ENCODE measurements at regions not wholly inside any gene's neighbourhood (a gene's known extent, or its start where the extent isn't known, plus 50 kb on each side); places are given as distances from the start of the nearest gene placed in this dataset.

DNA sequence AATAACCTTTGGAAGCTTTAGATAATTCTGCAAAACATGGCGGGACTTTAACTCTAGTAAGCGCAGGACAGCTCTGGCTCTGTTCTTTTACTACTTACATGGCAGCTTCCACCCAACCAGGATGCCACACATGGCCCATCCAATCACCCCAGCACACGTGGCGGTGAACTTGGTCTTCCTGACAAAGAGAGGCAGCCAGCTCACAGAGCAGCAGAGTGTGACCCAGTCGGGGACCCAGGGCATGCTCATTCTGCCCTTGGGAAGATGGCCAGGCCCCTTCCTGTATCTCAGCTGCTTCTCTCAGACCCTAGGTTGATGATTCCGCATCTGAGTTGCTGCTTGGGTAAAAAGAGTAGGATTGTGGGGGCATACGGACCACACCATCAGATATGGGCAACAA, 172.1 kb downstream of the USP12 start:
- intact Hi-C loops (cut with DNase I) = no loop called here
- Histone ChIP-seq H3K9me3 (replicated peaks in 1 of 3) (no peaks in the 10 kb centered on the region), H3K27ac (no peak overlapping the region), H3K4me3 (no peak overlapping the region), H3K4me1 (replicated peaks in 1 of 2) (no peaks in the 10 kb centered on the region), H3K27me3 (peaks cover 6% of the 10 kb centered on the region), H3K36me3 (replicated peaks in 1 of 2) (no peaks in the 10 kb centered on the region)
- no peak for TF ChIP-seq POLR2A (IDR thresholded peaks at IDR 0.05)
- TF ChIP-seq, protein P1, sequence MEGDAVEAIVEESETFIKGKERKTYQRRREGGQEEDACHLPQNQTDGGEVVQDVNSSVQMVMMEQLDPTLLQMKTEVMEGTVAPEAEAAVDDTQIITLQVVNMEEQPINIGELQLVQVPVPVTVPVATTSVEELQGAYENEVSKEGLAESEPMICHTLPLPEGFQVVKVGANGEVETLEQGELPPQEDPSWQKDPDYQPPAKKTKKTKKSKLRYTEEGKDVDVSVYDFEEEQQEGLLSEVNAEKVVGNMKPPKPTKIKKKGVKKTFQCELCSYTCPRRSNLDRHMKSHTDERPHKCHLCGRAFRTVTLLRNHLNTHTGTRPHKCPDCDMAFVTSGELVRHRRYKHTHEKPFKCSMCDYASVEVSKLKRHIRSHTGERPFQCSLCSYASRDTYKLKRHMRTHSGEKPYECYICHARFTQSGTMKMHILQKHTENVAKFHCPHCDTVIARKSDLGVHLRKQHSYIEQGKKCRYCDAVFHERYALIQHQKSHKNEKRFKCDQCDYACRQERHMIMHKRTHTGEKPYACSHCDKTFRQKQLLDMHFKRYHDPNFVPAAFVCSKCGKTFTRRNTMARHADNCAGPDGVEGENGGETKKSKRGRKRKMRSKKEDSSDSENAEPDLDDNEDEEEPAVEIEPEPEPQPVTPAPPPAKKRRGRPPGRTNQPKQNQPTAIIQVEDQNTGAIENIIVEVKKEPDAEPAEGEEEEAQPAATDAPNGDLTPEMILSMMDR (IDR thresholded peaks at IDR 0.05) = no peak
- 73 to 88% (median 83%) methylated on average over 7 of the region's 7 CpGs for WGBS, 4 donors
- no peak for DNase-seq

DNA sequence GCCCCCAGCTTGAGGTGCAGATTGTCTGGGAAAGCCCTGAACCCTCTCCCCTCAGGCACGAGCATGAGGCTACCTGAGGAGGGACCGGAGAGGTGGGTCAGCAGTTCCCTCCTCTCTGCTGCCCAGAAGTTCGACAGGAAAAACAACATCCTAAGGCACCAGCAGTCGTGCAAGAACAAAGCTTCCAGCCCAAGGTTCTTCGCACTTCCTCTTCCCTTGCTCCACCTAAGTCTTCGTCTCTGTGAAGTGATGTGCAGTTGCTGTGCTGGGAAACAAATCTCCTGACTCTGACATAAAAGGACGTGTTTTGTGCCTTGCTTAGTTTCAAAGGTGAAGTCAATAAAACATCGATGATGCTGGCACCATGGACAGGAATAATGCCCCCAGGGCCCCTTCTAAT, 173.3 kb downstream of the USP12 start:
- H3K4me3 ChIP-seq = no peak overlapping the region
- H3K36me3 ChIP-seq (replicated peaks in 1 of 2) = no peaks in the 10 kb centered on the region
- peaks cover 6% of the 10 kb centered on the region for H3K27me3 ChIP-seq
- intact Hi-C loops (cut with DNase I) = no loop called here
- H3K4me1 ChIP-seq (replicated peaks in 1 of 2) = no peaks in the 10 kb centered on the region
- no peak for DNase-seq
- TF ChIP-seq, protein P1 (IDR thresholded peaks at IDR 0.05) = no peak
- no peak for TF ChIP-seq POLR2A (IDR thresholded peaks at IDR 0.05)
- no peak overlapping the region for H3K27ac ChIP-seq
- 39 to 51% (median 44%) methylated on average over 6 to 8 of the region's 8 CpGs for WGBS, 4 donors
- H3K9me3 ChIP-seq (replicated peaks in 1 of 3) = no peaks in the 10 kb centered on the region

DNA sequence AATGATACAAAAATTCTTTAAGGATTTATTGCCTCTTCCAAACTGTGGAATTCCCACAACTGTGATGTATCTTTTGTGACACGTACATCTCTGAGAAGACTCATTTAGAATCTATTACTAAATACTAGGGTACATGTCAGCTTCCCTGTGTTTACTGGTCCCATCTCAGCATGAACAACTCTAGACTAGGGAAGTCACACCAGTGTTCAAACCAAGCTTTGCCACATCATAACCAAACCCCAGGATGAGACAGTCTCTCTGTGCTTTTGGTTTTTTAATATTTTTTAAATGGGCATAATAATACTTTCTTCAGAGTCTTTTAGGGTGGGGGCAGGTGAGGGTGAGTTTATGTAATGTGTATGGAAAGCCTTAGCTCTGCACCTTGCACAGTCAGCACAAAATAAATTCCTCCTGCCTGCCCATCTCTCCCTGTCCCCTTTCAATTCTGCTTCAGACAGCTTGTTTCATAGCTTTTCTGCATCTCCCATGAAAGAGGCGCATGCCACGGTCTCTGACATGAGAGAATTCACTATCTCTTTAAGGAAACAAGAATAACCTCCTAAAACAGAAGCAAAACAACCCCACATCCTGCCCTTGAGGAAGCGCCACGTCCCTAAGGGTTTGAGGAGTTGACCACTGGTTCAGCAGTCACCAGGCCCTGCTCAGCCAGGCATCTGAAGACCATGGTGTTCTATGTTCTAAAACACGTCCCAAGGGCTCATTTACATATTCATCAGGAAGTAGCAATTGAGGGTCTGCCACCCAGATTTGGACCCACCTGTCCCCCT, 174.5 kb downstream of the USP12 start:
- 49 to 60% (median 54%) methylated on average over 6 of the region's 6 CpGs for WGBS, 4 donors
- intact Hi-C loops (cut with DNase I) = no loop called here
- no peaks in the 10 kb centered on the region for H3K36me3 ChIP-seq (replicated peaks in 1 of 2)
- no peaks in the 10 kb centered on the region for H3K4me1 ChIP-seq (replicated peaks in 1 of 2)
- no peak overlapping the region for H3K4me3 ChIP-seq
- peaks cover 6% of the 10 kb centered on the region for H3K27me3 ChIP-seq
- no peak overlapping the region for H3K27ac ChIP-seq
- H3K9me3 ChIP-seq (replicated peaks in 1 of 3) = no peaks in the 10 kb centered on the region
- TF ChIP-seq POLR2A (IDR thresholded peaks at IDR 0.05) = no peak
- no peak for DNase-seq

DNA sequence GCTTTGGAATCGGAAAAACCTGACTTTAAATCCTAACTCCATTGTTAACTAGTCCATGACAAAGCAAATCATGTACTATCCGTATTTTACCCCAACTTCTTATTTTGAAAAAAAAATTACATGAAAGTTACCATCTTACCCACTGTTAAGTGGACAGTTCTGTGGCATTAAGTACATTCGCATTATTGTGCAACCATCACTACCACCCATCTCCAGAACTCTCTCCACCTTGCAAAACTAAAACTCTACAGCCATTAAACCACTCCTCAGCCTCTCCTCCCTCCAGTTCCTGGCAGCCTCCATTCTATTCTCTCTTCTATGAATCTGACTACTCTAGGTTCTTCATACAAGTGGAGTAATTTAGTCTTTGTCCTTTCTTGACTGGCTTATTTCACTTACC, 176.5 kb downstream of the USP12 start:
- Histone ChIP-seq H3K9me3 (replicated peaks in 1 of 3) (no peaks in the 10 kb centered on the region), H3K36me3 (replicated peaks in 1 of 2) (no peaks in the 10 kb centered on the region), H3K4me3 (no peak overlapping the region), H3K27me3 (peaks cover 6% of the 10 kb centered on the region), H3K4me1 (replicated peaks in 1 of 2) (peaks cover 0 to 6% of the 10 kb centered on the region in 2 donors), H3K27ac (no peak overlapping the region)
- DNase-seq = no peak
- no peak for TF ChIP-seq POLR2A (IDR thresholded peaks at IDR 0.05)
- TF ChIP-seq, protein P1 (IDR thresholded peaks at IDR 0.05) = no peak
- intact Hi-C loops (cut with DNase I) = no loop called here
- 76 to 85% (median 83%) methylated on average over 3 of the region's 3 CpGs for WGBS, 4 donors

- H3K4me1 ChIP-seq (replicated peaks in 1 of 2) = peaks cover 0 to 6% of the 10 kb centered on the region in 2 donors
These were observed 177.8 kb downstream of the USP12 start for GRCh38 chr13:26993780-26994179.

More at GRCh38 chr13:26993780-26994179, 177.8 kb downstream of the USP12 start:
- DNase-seq = no peak
- no peak overlapping the region for H3K4me3 ChIP-seq
- 78 to 96% (median 91%) methylated on average over 3 of the region's 3 CpGs for WGBS, 4 donors
- peaks cover 5% of the 10 kb centered on the region for H3K27me3 ChIP-seq
- H3K36me3 ChIP-seq (replicated peaks in 1 of 2) = no peaks in the 10 kb centered on the region
- TF ChIP-seq, protein P1 (IDR thresholded peaks at IDR 0.05) = no peak
- no peak for TF ChIP-seq POLR2A (IDR thresholded peaks at IDR 0.05)
- H3K9me3 ChIP-seq (replicated peaks in 1 of 3) = no peaks in the 10 kb centered on the region
- no peak overlapping the region for H3K27ac ChIP-seq
- intact Hi-C loops (cut with DNase I) = no loop called here

Data from adrenal gland (tissue), 9 donors.